ENCODE measurements at regions not wholly inside any gene's neighbourhood (a gene's known extent, or its start where the extent isn't known, plus 50 kb on each side); places are given as distances from the start of the nearest gene placed in this dataset.
"Not testable (repeated sequence)": the region's sequence is repeated elsewhere in the genome, so short reads cannot be mapped to it uniquely, and the experiment has no call there.

GRCh38 chr7:69110450-69111050 lies 487.7 kb upstream of the AUTS2 start:
- no peak for DNase-seq (ENCODE audit: low spot score)
- Histone ChIP-seq H3K27ac (no peak overlapping the region), H3K4me3 (no peak overlapping the region), H3K4me1 (no peaks in the 10 kb centered on the region), H3K36me3 (no peaks in the 10 kb centered on the region), H3K27me3 (no peaks in the 10 kb centered on the region), H3K9me3 (peaks cover 0 to 8% of the 10 kb centered on the region in 2 donors)
- TF ChIP-seq, protein P1, sequence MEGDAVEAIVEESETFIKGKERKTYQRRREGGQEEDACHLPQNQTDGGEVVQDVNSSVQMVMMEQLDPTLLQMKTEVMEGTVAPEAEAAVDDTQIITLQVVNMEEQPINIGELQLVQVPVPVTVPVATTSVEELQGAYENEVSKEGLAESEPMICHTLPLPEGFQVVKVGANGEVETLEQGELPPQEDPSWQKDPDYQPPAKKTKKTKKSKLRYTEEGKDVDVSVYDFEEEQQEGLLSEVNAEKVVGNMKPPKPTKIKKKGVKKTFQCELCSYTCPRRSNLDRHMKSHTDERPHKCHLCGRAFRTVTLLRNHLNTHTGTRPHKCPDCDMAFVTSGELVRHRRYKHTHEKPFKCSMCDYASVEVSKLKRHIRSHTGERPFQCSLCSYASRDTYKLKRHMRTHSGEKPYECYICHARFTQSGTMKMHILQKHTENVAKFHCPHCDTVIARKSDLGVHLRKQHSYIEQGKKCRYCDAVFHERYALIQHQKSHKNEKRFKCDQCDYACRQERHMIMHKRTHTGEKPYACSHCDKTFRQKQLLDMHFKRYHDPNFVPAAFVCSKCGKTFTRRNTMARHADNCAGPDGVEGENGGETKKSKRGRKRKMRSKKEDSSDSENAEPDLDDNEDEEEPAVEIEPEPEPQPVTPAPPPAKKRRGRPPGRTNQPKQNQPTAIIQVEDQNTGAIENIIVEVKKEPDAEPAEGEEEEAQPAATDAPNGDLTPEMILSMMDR (IDR thresholded peaks at IDR 0.05) = no peak

GRCh38 chr7:69114374-69114773 lies 483.9 kb upstream of the AUTS2 start:
- H3K27me3 ChIP-seq = no peaks in the 10 kb centered on the region
- H3K4me1 ChIP-seq = no peaks in the 10 kb centered on the region
- H3K4me3 ChIP-seq = no peak overlapping the region
- DNase-seq (ENCODE audit: low spot score) = no peak
- H3K27ac ChIP-seq = no peak overlapping the region
- peaks cover 0 to 8% of the 10 kb centered on the region in 2 donors for H3K9me3 ChIP-seq
- no peaks in the 10 kb centered on the region for H3K36me3 ChIP-seq
- TF ChIP-seq, protein P1 (IDR thresholded peaks at IDR 0.05) = no peak

DNA sequence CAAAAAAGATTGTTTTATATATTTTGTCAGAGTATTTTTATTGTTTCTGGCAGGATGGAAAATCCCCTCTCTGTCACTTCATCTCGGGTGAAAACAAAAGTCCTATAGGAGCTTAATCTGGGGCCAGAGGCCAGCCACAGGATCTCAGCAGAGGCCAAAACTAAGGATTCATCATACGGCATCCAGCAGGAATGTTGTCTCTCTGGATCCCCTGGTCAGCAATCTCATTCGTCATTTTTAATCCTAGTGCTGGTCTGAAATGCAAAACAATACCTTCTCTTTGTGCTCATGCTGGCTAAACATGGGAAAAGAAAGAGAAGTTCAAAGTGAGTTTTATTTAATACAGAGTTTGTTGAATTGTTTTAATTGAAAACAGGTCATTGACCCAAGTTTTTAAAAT lies 482.5 kb upstream of the AUTS2 start:
- TF ChIP-seq, protein P1 (IDR thresholded peaks at IDR 0.05) = no peak
- no peaks in the 10 kb centered on the region for H3K4me1 ChIP-seq
- H3K9me3 ChIP-seq = peaks cover 0 to 8% of the 10 kb centered on the region in 2 donors
- DNase-seq (ENCODE audit: low spot score) = no peak
- H3K36me3 ChIP-seq = no peaks in the 10 kb centered on the region
- H3K27ac ChIP-seq = no peak overlapping the region
- no peak overlapping the region for H3K4me3 ChIP-seq
- H3K27me3 ChIP-seq = no peaks in the 10 kb centered on the region

DNA sequence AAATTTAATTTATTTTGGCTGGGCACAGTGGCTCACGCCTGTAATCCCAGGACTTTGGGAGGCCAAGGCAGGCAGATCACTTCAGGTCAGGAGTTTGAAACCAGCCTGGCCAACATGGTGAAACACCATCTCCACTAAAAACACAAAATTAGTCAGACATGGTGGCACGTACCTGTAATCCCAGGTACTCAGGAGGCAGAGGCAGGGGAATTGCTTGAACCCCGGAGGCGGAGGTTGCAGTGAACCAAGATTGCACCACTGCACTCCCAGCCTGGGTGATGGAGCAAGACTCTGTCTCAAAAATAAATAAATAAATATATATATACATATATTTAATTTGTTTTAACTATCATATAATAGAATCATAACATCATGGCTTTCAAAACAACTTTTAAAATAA lies 482.1 kb upstream of the AUTS2 start:
- H3K36me3 ChIP-seq; H3K9me3 ChIP-seq; H3K4me1 ChIP-seq; H3K27me3 ChIP-seq; H3K4me3 ChIP-seq; H3K27ac ChIP-seq; DNase-seq (ENCODE audit: low spot score): not testable (repeated sequence)

GRCh38 chr7:69122953-69123352 lies 475.3 kb upstream of the AUTS2 start:
- no peak overlapping the region for H3K4me3 ChIP-seq
- no peaks in the 10 kb centered on the region for H3K9me3 ChIP-seq
- no peaks in the 10 kb centered on the region for H3K27me3 ChIP-seq
- no peak overlapping the region for H3K27ac ChIP-seq
- no peaks in the 10 kb centered on the region for H3K36me3 ChIP-seq
- DNase-seq (ENCODE audit: low spot score) = no peak
- TF ChIP-seq, protein P1 (IDR thresholded peaks at IDR 0.05) = no peak
- H3K4me1 ChIP-seq = no peaks in the 10 kb centered on the region

DNA sequence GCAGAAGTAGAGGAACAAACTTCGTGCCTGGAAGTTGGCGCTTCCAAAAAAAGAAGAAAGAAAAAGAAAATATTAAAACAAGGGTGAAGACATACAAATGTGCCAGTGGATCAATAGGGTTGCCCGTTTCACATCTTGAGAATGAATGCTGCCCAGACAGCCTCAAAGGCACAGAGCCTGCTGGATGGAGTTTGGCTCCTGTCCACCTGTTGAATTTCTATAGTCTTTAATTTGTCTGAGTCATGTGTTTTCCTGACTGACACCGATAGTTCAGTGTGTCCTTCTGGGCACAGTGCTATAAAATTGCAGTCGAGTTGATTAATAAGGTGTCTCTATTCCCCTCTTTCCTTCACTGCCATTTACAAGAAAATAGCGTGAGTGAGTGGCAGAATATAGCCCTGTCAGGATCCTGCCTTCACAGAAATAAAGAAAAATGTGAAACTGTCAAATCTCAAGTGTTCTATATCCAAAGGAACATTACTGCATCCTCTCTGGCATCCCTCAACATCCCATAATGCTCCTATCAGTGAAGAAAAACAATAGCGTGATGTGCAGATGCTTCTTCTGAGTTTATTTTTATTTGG lies 471.3 kb upstream of the AUTS2 start:
- no peak for DNase-seq (ENCODE audit: low spot score)
- Histone ChIP-seq H3K27me3 (no peaks in the 10 kb centered on the region), H3K36me3 (no peaks in the 10 kb centered on the region), H3K27ac (no peak overlapping the region), H3K4me3 (no peak overlapping the region), H3K9me3 (no peaks in the 10 kb centered on the region), H3K4me1 (no peaks in the 10 kb centered on the region)
- TF ChIP-seq, protein P1 (IDR thresholded peaks at IDR 0.05) = no peak
